G401 (cell line): ENCODE measurements at regions not wholly inside any gene's neighbourhood (a gene's known extent, or its start where the extent isn't known, plus 50 kb on each side); places are given as distances from the start of the nearest gene placed in this dataset.
"Not testable (repeated sequence)": the region's sequence is repeated elsewhere in the genome, so short reads cannot be mapped to it uniquely, and the experiment has no call there.

Experiments used
- DNase-seq: peaks from one replicate; pipeline ENCODE4 v3.0.0-alpha.2; 2015; ENCODE audit warnings: low spot score
- in situ Hi-C: cut with HindIII; loops from 2 replicates; pipeline ENCODE4 v1.10.0; 2016; ENCODE audit warnings: low sequenced_read_pairs, mixed read lengths

GRCh38 chr10:36773652-36774051 lies 351.7 kb upstream of the ANKRD30A start:
- in situ Hi-C loops, result no loop called here
- DNase-seq, result no peak

GRCh38 chr10:36771725-36772124 lies 353.7 kb upstream of the ANKRD30A start:
- in situ Hi-C loops, result no loop called here
- no peak for DNase-seq

GRCh38 chr10:36769741-36770140 lies 355.7 kb upstream of the ANKRD30A start:
- DNase-seq, in situ Hi-C loops: not testable (repeated sequence)

GRCh38 chr10:36766940-36767339 lies 358.5 kb upstream of the ANKRD30A start:
- in situ Hi-C loops, result no loop called here
- no peak for DNase-seq

GRCh38 chr10:36766415-36766810 lies 359.0 kb upstream of the ANKRD30A start:
- no peak for DNase-seq
- in situ Hi-C loops, result no loop called here

- no peak for DNase-seq
- in situ Hi-C loops, result no loop called here
Measured at GRCh38 chr10:36765782-36766414, 359.5 kb upstream of the ANKRD30A start.

- in situ Hi-C loops, result no loop called here
Measured at GRCh38 chr10:36764823-36765222, 360.6 kb upstream of the ANKRD30A start.

GRCh38 chr10:36761121-36761520 lies 364.3 kb upstream of the ANKRD30A start:
- DNase-seq, result no peak
- in situ Hi-C loops, result no loop called here

More at GRCh38 chr10:36764823-36765222, 360.6 kb upstream of the ANKRD30A start:
- no peak for DNase-seq

- no peak for DNase-seq
- in situ Hi-C loops, result no loop called here
Measured at GRCh38 chr10:36759141-36759805, 366.1 kb upstream of the ANKRD30A start.

GRCh38 chr10:36748128-36748871 lies 377.1 kb upstream of the ANKRD30A start:
- DNase-seq, result no peak
- in situ Hi-C loops, result no loop called here

GRCh38 chr10:36739884-36740445 lies 385.4 kb upstream of the ANKRD30A start:
- DNase-seq, result no peak
- in situ Hi-C loops, result no loop called here

- in situ Hi-C loops, result no loop called here
- no peak for DNase-seq
Measured at GRCh38 chr10:36738738-36739431, 386.5 kb upstream of the ANKRD30A start.

GRCh38 chr10:36736311-36736710 lies 389.1 kb upstream of the ANKRD30A start:
- in situ Hi-C loops, result no loop called here
- DNase-seq, result no peak

- DNase-seq, in situ Hi-C loops: not testable (repeated sequence)
Measured at GRCh38 chr10:36734590-36734989, 390.8 kb upstream of the ANKRD30A start.

GRCh38 chr10:36730316-36730715 lies 395.1 kb upstream of the ANKRD30A start:
- in situ Hi-C loops, result no loop called here
- no peak for DNase-seq

GRCh38 chr10:36728626-36729025 lies 396.8 kb upstream of the ANKRD30A start:
- in situ Hi-C loops, result no loop called here
- DNase-seq, result no peak

GRCh38 chr10:36725581-36726520 lies 399.5 kb upstream of the ANKRD30A start:
- in situ Hi-C loops, result no loop called here
- no peak for DNase-seq

- in situ Hi-C loops, result no loop called here
- DNase-seq, result no peak
Measured at GRCh38 chr10:36722777-36723176, 402.6 kb upstream of the ANKRD30A start.
